ENCODE measurements at regions not wholly inside any gene's neighbourhood (a gene's known extent, or its start where the extent isn't known, plus 50 kb on each side); places are given as distances from the start of the nearest gene placed in this dataset.
"Not testable (repeated sequence)": the region's sequence is repeated elsewhere in the genome, so short reads cannot be mapped to it uniquely, and the experiment has no call there.

DNA sequence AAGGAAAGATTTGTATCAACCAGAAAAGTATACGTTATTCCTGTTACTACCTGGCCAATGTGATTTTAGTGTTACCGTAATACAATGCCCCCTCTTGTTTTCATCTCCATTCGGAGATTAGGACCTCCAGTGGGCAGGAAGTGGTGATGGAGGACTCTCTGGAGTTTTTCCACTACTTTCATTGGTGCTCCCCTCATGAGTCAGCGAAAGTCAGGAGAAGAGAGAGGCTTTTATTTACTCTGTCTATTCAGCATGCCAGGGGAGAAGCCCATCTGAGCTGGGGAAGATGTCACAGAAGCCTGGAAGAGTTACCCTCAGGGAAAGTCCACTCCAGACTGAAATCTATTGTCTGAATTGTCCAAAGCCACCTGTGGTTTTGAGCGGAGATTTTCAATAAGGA is 88.2 kb upstream of the THUMPD2 start:
- DNase-seq: no peak

DNA sequence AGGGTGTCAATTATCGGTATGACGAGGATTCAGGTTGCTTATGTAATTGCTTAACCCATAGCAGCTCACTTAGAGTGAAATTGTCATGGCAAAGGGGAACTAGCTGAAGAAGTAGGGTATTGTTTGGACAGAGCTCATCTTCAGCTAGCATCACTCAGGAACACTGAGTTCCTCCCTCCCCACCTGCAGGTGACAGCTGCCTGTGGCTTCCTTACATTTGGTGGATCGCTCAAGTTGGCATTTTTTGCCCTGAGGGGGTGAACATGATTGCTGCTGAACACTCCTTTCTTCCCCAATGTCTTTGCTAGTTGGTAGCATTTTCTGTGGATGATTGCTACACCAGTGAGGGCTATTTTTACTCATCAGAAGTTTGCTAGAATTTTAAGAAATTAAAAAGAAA is 86.7 kb upstream of the THUMPD2 start:
- DNase-seq: no peak

DNA sequence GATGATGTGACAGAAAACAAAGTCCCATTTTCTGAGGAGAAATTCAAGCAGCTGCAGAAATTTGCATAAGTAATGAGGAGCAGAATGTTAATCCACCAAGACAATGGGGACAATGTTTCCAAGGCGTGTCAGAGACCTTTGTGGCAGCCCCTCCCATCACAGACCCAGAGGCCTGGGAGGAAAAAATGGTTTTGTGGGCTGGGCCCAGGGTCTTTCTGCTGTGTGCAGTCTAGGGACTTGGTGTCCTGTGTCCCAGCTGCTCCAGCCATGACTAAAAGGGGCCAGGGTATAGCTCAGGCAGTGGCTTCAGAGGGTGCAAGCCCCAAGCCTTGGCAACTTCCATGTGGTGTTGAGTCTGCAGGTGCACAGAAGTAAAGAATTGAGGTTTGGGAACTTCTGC is 84.6 kb upstream of the THUMPD2 start:
- not testable (repeated sequence) for DNase-seq

DNA sequence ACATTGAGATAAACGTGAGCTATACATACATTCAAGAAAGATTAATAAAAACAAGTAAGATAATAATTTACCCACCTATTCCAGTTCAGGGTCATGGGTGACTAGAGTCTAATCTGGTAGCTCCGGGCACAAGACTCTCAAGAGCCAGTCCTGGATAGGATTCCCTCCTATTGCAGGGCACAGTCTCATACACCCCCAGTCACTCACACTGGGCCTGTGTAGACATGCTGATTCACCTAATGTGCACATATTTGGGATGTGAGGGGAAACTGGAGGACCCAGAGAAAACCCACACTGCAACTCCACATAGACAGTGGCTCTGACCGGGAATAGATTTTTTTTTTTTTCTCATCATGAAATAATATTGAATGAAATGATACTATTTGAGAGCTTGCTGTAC is 81.5 kb upstream of the THUMPD2 start:
- DNase-seq: no peak

DNA sequence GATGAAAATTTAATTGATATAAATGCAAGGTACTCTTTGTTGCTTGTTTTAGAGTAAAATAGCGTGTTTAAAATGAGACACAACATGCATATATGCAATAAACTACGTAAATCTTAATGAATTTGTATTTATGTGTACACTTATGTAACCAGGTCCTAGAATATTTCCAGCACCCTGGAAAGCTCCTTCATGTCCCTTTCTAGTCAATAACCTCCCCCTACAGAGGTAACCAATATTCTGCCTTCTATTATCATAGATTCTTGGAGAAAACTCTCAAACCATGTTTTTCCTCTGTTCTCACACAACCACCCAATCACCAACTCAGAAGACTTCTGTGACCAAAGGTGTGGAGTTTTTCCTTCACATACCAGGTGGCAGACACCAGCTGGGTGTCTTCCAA is 79.6 kb upstream of the THUMPD2 start:
- DNase-seq: no peak

DNA sequence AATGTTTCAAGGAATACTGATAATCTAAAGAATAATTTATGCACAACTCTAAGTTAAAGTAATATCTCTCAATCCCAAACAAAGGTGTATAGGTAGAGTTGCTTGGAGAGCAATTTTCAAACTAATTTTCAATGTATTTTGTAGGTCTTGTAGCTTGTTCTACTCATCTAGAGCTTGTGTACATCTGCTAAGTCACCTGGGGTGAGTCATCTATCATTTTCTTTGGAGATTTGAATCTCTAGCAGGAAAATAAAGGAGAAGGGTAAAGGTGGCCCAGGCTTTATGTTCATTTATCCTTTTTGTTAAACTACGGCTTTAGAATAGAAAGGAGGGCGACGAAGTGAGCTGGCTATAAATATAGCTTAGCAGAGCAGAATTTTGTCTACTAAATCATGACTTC is 76.8 kb upstream of the THUMPD2 start:
- DNase-seq: no peak

DNA sequence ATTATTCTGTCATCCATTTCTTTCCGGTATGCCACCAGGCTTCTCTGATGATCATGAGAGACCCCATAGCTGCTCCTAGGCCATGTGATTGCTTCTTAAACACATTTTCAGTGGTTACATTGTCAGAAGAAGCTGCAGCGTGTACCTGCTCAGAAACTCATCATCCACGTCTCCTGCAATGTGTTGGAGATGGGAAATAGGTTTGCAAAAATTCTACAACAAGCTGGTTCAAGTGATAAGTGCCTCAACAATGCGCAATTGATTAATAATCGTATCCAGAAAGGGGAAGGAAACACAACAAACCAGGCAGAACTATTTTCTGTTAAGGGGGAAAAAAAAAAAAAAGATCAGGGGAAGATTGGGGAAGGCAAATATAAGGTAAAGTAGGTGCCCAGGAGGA is 75.7 kb upstream of the THUMPD2 start:
- no peak for DNase-seq

DNA sequence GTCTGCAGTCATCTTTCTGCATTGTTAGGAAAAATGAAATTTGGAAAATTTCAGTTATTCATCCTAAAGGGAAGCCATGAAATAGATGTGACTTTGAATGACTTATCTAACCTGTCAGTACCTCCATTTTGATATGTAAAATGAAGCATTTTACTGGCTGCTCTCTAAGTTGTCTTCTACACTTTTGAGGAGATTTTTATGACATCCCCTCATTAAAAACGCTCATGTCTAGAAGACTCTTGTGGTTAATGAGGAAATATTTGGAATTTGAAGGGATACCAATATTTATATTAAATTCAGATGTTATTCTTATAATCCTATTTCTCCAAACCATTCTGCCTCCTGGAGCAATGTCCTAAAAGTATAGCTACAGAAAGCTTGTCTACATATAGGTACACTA is 73.8 kb upstream of the THUMPD2 start:
- DNase-seq: peak; percentile 54

DNA sequence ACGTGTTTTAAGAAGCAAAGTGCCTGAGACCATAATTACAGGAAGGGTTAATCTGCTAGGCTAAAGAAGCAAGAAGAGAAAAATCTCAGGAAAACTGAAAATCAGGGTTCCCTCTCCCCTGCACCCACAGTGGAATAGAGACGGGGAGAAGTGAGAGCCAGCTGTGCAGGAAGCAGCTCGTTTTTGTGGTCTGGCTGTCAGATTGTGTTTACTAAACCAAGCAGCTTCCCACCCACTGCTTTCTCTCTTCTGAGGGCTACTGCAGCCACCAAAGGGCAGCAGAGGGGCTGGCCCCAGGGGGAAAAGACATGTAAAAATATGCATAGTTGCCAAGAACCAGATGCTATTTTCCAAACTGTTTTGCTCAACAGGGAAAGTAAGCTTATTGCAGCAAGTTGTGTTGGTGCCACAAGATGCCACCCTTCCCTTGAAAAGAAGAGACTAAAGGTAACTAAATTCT is 72.6 kb upstream of the THUMPD2 start:
- peak; percentile 47 for DNase-seq

DNA sequence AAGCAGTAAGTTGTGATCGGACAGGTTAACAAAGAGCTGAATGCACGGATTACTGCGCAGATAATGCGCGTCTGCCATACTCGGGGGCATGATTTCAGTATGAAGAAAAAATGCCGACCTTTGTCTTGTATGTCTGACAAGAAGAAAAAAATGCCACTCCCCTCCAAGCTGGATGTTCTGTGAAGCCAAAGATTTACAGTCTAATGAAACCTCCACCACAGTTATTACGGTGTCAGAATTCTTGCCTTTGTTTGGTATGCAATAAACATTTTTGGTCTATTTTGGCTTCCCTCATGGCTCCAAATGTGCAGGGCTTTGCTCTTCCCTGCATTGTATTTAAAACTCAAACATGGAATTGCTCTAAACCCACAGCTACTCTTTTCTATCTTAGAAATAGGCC is 72.2 kb upstream of the THUMPD2 start:
- peak; percentile 68 for DNase-seq

DNA sequence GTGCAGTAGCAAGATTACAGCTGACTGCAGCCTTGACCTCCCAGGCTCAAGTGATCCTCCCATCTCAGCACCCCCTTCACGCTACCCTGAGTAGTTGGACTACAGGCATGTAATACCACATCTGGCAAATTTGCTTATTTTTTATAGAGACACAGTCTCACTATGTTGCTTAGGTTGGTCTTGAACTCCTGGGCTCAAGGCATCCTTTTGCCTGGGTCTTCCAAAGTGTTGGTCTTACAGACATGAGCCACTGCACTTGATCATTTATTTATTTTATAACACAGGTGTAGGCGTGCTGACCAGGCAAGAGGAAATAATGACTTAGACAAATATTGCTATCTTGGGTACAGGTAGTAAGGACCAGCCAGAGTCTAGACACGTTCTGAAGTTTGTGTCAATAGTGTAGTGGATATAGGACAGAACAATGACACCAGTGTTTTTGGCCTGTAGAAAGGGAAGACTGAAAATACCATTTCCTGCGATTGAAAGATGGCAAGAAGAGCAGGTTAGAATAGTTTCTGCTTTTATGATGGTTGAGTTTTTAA is 71.0 kb upstream of the THUMPD2 start:
- DNase-seq: no peak

DNA sequence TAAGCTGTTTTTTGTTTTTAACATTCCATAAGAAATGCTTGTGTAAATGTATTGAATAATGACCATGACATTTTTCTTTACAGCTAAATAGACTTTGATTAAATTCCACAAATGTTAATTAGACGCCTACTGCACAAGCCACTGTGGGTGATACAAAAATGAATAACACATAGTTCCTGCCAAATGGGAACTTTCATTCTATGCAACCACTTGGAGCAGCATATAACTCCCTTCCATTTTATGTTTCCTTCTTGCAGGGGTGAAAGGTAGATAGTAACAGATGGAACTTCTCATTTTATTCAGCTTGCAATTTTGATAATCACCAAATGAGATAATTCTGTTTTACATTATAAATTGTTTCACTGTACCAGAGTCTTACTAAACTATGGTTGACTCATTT is 70.0 kb upstream of the THUMPD2 start:
- DNase-seq: peak; percentile 3

DNA sequence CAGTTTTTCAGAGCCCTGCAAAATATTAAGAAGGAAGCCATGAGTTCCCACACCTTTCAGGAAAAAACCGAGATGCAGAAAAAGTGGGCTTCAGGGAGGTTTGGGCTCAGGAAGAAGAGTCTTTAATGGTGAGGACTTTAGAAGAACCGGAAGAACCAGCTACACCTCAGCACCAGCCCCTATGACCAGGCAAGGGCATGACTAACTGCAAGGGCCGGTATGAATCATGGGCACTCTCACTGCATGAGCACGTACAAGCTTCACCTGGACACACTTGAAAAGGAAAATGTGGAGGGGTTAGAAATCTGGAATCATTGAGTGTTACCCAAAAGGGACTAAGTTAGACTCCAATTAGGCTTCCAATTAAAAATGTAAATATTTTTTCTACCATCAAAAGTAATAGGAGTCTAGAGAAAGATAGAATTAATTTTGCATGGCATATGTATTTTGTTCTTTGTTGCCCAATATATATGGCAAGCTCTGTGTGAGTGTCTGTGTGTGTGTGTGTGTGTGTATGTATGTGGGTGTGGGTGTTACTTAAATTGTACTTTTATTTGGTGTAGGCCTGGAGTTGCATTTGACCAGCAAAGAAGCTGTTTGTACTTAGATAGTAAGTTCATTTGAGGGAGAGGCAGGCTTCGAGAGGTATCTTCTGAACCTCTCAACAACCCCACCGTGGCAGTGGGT is 66.5 kb upstream of the THUMPD2 start:
- no peak for DNase-seq

DNA sequence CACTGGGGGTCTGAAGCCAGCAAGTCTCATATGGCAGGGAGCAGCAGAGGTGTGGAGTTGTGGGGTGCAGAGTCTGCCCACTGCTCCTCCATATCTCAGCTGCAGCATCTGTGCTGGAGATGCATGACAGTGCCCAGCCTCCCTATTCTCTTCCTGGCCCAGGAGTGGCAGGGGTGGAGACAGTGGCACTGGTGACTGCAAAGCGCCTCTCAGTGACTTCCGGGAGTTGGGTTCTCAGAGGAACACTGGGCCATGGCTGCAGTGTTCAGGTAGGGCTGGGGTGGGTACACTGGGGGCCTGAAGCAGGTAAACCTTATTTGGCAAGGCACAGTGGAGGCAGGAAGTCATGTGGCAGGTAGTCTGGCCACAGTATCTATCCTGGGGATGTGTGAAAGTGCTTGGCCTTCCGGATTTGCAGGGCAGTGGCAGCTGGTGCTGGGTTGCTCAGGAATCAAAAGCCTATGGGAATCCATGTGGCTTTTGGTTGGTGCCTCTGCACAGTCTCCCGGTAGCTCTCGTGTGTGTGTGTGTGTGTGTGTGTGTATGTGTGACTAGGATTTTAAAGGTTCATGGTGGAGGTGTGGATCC is 60.3 kb upstream of the THUMPD2 start:
- DNase-seq: no peak

DNA sequence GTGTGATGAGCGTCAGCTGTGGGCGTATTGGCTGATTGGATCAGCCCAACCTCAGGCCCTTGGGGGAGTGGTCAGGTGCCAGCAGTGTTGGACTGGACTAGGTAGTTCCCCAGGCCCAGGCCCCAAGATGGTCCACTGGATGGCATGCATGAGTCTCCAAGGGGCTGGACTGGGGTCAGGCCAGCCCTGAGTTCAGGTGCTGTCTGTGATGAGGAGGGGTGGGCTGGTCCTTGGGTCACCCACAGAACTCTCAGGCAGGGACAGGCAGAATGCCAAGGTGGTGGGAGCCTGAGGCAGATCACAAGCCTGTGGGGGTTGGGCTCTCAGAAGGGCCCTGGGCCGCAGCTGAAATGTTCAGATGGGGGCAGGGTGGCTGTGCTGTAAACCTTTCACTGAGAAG is 59.5 kb upstream of the THUMPD2 start:
- no peak for DNase-seq

DNA sequence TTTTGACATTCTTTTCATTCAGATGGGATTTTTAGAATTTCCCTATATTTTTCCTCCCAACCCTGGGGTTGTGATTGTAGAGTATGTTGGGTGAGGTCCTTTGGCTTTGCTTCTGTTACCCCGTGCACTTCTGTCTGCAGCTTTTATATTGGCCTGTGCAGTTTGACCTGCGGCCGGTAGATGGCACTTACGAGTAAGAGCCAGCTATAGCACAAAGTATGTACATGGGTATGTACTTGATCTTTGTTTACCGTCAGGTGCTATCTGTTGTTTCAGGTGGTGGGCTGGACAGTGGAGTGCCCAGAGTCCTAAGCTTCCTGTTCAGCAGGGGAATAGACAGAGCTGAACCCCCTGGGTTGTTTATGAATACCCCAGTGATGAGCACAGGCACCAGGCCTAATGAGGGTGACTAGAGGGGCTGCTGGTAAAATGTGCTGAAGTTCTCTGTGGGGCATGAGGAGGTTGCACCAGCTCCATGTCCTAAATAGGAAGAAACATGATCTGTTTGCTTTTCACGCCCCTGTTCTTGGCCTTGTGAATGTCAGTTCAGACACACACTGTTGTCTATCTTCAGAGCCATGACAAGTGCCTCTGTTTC is 58.9 kb upstream of the THUMPD2 start:
- peak; percentile 49 for DNase-seq

DNA sequence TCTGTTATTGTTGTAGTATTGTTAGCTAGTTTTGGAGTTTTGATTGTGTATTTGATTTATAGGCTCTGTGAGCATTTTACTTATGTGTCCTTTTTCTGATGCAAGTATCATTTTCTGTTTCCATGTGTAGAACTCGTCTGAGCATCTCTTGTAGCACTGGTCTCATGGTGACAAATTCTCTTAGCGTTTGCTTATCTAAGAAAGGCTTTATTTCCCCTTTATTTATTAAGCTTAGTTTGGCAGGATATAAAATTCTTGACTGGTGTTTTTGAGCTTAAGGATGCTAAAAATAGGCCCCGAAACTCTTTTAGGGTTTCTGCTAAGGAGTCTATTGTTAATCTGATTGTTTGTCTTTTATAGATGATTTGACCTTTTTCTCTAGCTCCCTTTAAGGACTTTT is 57.6 kb upstream of the THUMPD2 start:
- DNase-seq: no peak

DNA sequence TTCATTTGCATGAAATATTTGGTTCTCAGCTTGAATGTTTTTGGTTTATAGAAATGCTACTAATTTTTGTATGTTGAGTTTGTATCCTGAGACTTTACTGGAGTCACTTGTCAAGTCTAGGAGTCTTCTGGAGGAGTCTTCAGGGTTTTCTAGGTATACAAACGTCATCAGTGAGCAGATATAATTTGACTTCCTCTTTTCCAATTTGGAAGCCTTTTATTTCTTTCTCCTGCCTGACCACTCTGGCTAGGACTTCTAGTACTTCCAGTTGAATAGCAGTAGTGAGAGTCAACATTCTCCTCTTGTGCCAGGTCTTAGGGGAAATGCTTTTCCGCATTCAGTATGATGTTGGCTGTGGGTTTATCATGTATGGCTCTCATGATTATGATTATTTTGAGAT is 55.4 kb upstream of the THUMPD2 start:
- no peak for DNase-seq

DNA sequence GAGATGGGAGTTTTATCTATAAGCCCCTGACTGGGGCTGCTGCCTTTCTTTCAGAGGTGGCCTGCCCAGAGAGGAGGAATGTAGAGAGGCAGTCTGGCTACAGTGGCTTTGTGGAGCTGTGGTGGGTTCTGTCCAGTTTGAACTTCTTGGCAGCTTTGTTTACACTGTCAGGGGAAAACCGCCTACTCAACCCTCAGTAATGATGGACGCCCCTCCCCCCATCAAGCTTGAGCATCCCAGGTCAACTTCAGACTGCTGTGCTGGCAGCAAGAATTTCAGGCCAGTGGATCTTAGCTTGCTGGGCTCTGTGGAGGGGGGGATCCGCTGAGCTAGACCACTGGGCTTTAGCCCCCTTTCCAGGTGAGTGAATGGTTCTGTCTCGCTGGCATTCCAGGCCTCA is 51.6 kb upstream of the THUMPD2 start:
- not testable (repeated sequence) for DNase-seq

Measured in fibroblast of skin of right biceps (primary cell).